Loucy (cell line): ENCODE measurements at regions not wholly inside any gene's neighbourhood (a gene's known extent, or its start where the extent isn't known, plus 50 kb on each side); places are given as distances from the start of the nearest gene placed in this dataset.

ENCODE experiments used
- H2AFZ ChIP-seq: fragments of 200-600 bp; sonication (generic); 2 replicates; pipeline ENCODE4 v1.6.0; 2016; ENCODE audit warnings: antibody characterized with exemption, mild to moderate bottlenecking, low read length, moderate library complexity
- H3F3A ChIP-seq: fragments of 200-600 bp; 2 replicates; pipeline ENCODE4 v1.6.0; 2016; ENCODE audit warnings: antibody characterized with exemption, low read depth, mild to moderate bottlenecking
- H3K27me3 ChIP-seq: fragments of 200-600 bp; sonication (generic); 2 replicates; pipeline ENCODE4 v1.6.1; 2014; ENCODE audit warnings: low read length, mild to moderate bottlenecking; ENCODE audit not compliant: insufficient read depth, poor library complexity, severe bottlenecking
- H3K36me3 ChIP-seq: fragments of 200-600 bp; sonication (generic); 2 replicates; pipeline ENCODE4 v1.6.1; 2016; ENCODE audit warnings: low read length; ENCODE audit not compliant: insufficient read depth
- H3K4me1 ChIP-seq: fragments of 200-600 bp; sonication (generic); 2 replicates; pipeline ENCODE4 v1.5.1; 2014; ENCODE audit warnings: low read length, mild to moderate bottlenecking; ENCODE audit not compliant: insufficient read depth, poor library complexity, severe bottlenecking
- H3K4me2 ChIP-seq: fragments of 200-600 bp; sonication (generic); 2 replicates; pipeline ENCODE4 v1.6.0; 2014; ENCODE audit warnings: antibody characterized with exemption, low read length, low read depth, mild to moderate bottlenecking; ENCODE audit not compliant: poor library complexity, severe bottlenecking
- H3K4me3 ChIP-seq: fragments of 200-600 bp; sonication (generic); 2 replicates; pipeline ENCODE4 v1.5.1; 2014; ENCODE audit warnings: low read length, mild to moderate bottlenecking, mixed read lengths; ENCODE audit not compliant: poor library complexity, severe bottlenecking
- H3K79me2 ChIP-seq: fragments of 200-600 bp; sonication (generic); 2 replicates; pipeline ENCODE4 v1.6.1; 2014; ENCODE audit warnings: low read length; ENCODE audit not compliant: insufficient read depth
- H3K9ac ChIP-seq: fragments of 200-600 bp; sonication (generic); 2 replicates; pipeline ENCODE4 v1.6.0; 2014; ENCODE audit warnings: mild to moderate bottlenecking, low read depth, low read length, moderate library complexity; ENCODE audit not compliant: poor library complexity, severe bottlenecking
- H3K9me2 ChIP-seq: fragments of 200-600 bp; sonication (generic); replicated peaks from 2 replicates; pipeline ENCODE4 v1.6.1; 2016; ENCODE audit warnings: low read depth, low read length, mixed read lengths
- H3K9me3 ChIP-seq: fragments of 200-600 bp; sonication (generic); 2 replicates; pipeline ENCODE4 v1.6.1; 2014; ENCODE audit warnings: mild to moderate bottlenecking, antibody characterized with exemption, low read length, low read depth; ENCODE audit not compliant: insufficient read depth
- H4K20me1 ChIP-seq: fragments of 200-600 bp; sonication (generic); 2 replicates; pipeline ENCODE4 v1.6.0; 2014; ENCODE audit warnings: antibody characterized with exemption, low read length, mild to moderate bottlenecking; ENCODE audit not compliant: insufficient read depth, poor library complexity, severe bottlenecking
- EZH2phosphoT487 ChIP-seq: fragments of 200-600 bp; IDR thresholded peaks from 2 replicates; pipeline ENCODE4 v1.6.1; 2018; ENCODE audit warnings: antibody characterized with exemption, mild to moderate bottlenecking, moderate library complexity, borderline replicate concordance
- TF ChIP-seq, protein P1 (sequence below): fragments of 200-600 bp; sonication (generic); conservative IDR thresholded peaks from 2 replicates; pipeline ENCODE4 v1.5.1; 2014; ENCODE audit warnings: mild to moderate bottlenecking, antibody characterized with exemption, low read length

DNA sequence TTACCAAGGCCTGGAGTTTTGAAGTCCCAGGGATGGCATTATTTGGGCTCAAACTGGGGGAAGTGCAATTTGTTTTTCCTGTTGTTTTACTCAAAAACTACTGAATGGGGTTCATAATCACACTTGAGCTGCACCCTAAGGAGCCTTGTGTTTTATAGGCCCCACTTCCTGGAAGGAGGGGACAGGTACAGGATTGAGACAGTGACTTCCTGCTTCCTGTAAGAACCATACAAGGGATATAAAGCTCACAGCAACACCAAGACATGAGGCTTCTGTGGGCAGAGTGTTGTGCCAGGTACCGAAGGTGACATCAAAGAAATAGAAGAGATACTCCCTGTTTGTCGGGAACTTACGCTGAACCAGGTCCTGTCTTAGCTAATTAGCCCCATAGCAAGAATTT lies 70.4 kb upstream of the SKOR2 start:
- H3K9me3 ChIP-seq, result no peaks in the 10 kb centered on the region
- no peaks in the 10 kb centered on the region for H4K20me1 ChIP-seq
- H3K9ac ChIP-seq, result no peak overlapping the region
- H3K4me3 ChIP-seq, result no peak overlapping the region
- no peak for TF ChIP-seq EZH2phosphoT487
- TF ChIP-seq, protein P1, sequence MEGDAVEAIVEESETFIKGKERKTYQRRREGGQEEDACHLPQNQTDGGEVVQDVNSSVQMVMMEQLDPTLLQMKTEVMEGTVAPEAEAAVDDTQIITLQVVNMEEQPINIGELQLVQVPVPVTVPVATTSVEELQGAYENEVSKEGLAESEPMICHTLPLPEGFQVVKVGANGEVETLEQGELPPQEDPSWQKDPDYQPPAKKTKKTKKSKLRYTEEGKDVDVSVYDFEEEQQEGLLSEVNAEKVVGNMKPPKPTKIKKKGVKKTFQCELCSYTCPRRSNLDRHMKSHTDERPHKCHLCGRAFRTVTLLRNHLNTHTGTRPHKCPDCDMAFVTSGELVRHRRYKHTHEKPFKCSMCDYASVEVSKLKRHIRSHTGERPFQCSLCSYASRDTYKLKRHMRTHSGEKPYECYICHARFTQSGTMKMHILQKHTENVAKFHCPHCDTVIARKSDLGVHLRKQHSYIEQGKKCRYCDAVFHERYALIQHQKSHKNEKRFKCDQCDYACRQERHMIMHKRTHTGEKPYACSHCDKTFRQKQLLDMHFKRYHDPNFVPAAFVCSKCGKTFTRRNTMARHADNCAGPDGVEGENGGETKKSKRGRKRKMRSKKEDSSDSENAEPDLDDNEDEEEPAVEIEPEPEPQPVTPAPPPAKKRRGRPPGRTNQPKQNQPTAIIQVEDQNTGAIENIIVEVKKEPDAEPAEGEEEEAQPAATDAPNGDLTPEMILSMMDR, result no peak
- H3K27me3 ChIP-seq, result no peaks in the 10 kb centered on the region
- H3K79me2 ChIP-seq, result no peaks in the 10 kb centered on the region
- no peaks in the 10 kb centered on the region for H3K36me3 ChIP-seq
- H2AFZ ChIP-seq, result 0 out of 2 replicates have a peak overlapping the region, but pooled peaks have one; percentile 5
- no peak overlapping the region for H3K4me2 ChIP-seq
- no peaks in the 10 kb centered on the region for H3F3A ChIP-seq
- no peaks in the 10 kb centered on the region for H3K9me2 ChIP-seq
- H3K4me1 ChIP-seq, result no peaks in the 10 kb centered on the region

DNA sequence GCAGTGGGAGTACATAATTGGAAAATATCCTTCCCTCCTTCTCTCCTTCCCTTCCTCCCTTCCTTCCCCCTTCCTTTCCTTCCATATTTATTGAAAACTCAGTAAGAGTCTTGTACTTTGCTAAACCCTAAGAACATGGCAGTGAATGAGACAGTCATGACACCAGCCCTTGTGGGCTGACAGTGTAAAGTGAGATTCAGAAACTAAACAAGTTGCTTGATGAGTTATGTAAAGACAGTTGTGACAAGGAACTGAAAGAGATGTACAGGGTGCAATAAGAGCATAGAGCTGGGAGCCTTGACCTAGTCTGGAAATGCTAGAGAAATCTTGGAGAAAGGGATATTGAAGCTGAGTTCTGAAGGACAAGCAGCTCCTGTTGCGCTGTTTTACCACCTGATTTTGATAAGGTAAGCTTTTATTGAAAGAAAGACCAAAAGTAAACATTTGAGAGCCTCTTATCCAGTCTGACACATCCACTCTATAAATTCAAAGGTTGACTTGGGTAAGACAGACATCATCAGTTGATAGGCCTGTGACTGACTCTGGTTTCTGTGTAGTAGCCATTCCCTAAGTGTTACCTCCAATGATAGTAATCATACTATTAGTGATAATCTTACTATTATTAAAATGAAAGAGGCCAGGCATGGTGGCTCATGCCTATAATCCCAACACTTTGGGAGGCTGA lies 66.5 kb upstream of the SKOR2 start:
- Histone ChIP-seq H2AFZ (no peak overlapping the region), H4K20me1 (no peaks in the 10 kb centered on the region), H3K4me2 (no peak overlapping the region), H3F3A (no peaks in the 10 kb centered on the region), H3K27me3 (no peaks in the 10 kb centered on the region), H3K4me3 (no peak overlapping the region), H3K4me1 (no peaks in the 10 kb centered on the region), H3K9me3 (no peaks in the 10 kb centered on the region), H3K36me3 (no peaks in the 10 kb centered on the region), H3K79me2 (no peaks in the 10 kb centered on the region), H3K9ac (no peak overlapping the region), H3K9me2 (no peaks in the 10 kb centered on the region)
- TF ChIP-seq EZH2phosphoT487, result no peak
- TF ChIP-seq, protein P1, result no peak

DNA sequence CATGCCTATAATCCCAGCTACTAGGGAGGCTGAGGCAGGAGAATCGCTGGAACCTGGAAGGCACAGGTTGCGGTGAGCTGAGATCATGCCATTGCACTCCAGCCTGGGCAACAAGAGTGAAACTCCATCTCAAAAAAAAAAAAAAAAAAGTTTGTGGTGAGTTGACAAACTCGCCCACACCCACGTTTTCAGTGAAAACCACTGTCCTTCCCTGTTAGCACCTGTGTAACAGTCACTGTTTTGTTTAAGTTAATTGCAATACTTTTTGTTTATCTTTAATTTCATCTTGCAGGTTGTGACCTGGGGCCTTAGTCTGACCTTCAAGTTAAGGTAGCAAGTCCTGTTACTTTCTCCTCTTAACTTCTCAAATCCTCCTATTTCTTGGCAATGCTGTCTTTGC lies 65.5 kb upstream of the SKOR2 start:
- Histone ChIP-seq H4K20me1 (no peaks in the 10 kb centered on the region), H3K9ac (no peak overlapping the region), H3K27me3 (no peaks in the 10 kb centered on the region), H3K4me3 (no peak overlapping the region), H3K79me2 (no peaks in the 10 kb centered on the region), H3K4me2 (no peak overlapping the region), H3F3A (no peaks in the 10 kb centered on the region), H3K9me2 (no peaks in the 10 kb centered on the region), H3K9me3 (no peaks in the 10 kb centered on the region), H3K4me1 (no peaks in the 10 kb centered on the region), H2AFZ (no peak overlapping the region), H3K36me3 (no peaks in the 10 kb centered on the region)
- TF ChIP-seq, protein P1, result no peak
- TF ChIP-seq EZH2phosphoT487, result no peak
